B cell (primary cell): ENCODE measurements at regions not wholly inside any gene's neighbourhood (a gene's known extent, or its start where the extent isn't known, plus 50 kb on each side); places are given as distances from the start of the nearest gene placed in this dataset.

Source experiments
- ATAC-seq: fragments of 200-7000 bp; cut with Tn5 transposase; one replicate; pipeline ENCODE4 v1.10.0; 2021; ENCODE audit warnings: low read depth, mild to moderate bottlenecking, moderate number of reproducible peaks, moderate library complexity
- CTCF ChIA-PET: fragments of 350-600 bp; sonication (Branson Sonifier 250); formaldehyde crosslinking; loops from one replicate; lab custom pipeline; 2021; ENCODE audit warnings: antibody characterized with exemption, inconsistent platforms; lab: Charles Lee
- POLR2A ChIA-PET: fragments of 350-600 bp; sonication (Branson Sonifier 250); formaldehyde crosslinking; loops from one replicate; lab custom pipeline; 2021; ENCODE audit warnings: antibody characterized with exemption; lab: Charles Lee
- DNase-seq: peaks from one replicate; pipeline ENCODE4 v3.0.0; 2013
- H2AFZ ChIP-seq: 2 replicates; pipeline ENCODE4 v1.6.1; 2012; ENCODE audit warnings: mild to moderate bottlenecking, low read depth, low read length; ENCODE audit not compliant: insufficient read depth, poor library complexity, severe bottlenecking
- H3K27ac ChIP-seq, 2 donors: 1 replicate in 1 of 2; 2 replicates in 1 of 2; pipeline ENCODE4 v1.5.1; 2012 to 2013; ENCODE audit warnings: low read length in 2 of 2, mild to moderate bottlenecking in 2 of 2, moderate library complexity in 1 of 2
- H3K27me3 ChIP-seq, 4 experiments: fragments of 200-600 bp in 1 of 4; sonication (generic) in 1 of 4; replicated peaks in 1 of 4; 1 replicate in 2 of 4; 2 replicates in 2 of 4; pipeline versions ENCODE4 v1.6.1 to v1.7.0; 2013 to 2016; ENCODE audit warnings: low read length in 3 of 4, mild to moderate bottlenecking in 2 of 4, mixed read lengths in 1 of 4, moderate library complexity in 1 of 4; ENCODE audit not compliant: insufficient read depth in 4 of 4, control insufficient read depth in 3 of 4; ENCODE audit errors: control extremely low read depth in 1 of 4
- H3K36me3 ChIP-seq, 2 experiments: replicated peaks in 1 of 2; 1 replicate in 1 of 2; 2 replicates in 1 of 2; pipeline versions ENCODE4 v1.6.1 to v1.7.1; 2013; ENCODE audit warnings: low read length in 1 of 2; ENCODE audit not compliant: insufficient read depth in 2 of 2, control insufficient read depth in 1 of 2; ENCODE audit errors: control extremely low read depth in 1 of 2, extremely low read depth in 1 of 2
- H3K4me1 ChIP-seq, 2 donors: fragments of 200-600 bp in 1 of 2; sonication (generic) in 1 of 2; 1 replicate in 1 of 2; 2 replicates in 1 of 2; pipeline versions ENCODE4 v1.5.1 to v1.6.1; 2013 to 2017; ENCODE audit warnings: low read length in 2 of 2; ENCODE audit not compliant: control insufficient read depth in 2 of 2, insufficient read depth in 2 of 2
- H3K4me2 ChIP-seq: replicated peaks from 2 replicates; pipeline ENCODE3; 2012; ENCODE audit warnings: mild to moderate bottlenecking, low read depth, low read length; ENCODE audit not compliant: poor library complexity, severe bottlenecking
- H3K4me3 ChIP-seq, 5 experiments: fragments of 200-600 bp in 1 of 5; sonication (generic) in 1 of 5; 1 replicate in 3 of 5; 2 replicates in 2 of 5; pipeline versions ENCODE4 v1.5.1 to v1.7.0; 2011 to 2016; ENCODE audit warnings: low read length in 4 of 5, mild to moderate bottlenecking in 4 of 5, low read depth in 2 of 5, control low read depth in 1 of 5, moderate library complexity in 1 of 5; ENCODE audit not compliant: insufficient read depth in 1 of 5; ENCODE audit errors: control extremely low read depth in 1 of 5, extremely low read depth in 1 of 5
- H3K79me2 ChIP-seq: fragments of 200-600 bp; sonication (generic); one replicate; pipeline ENCODE4 v1.6.0; 2016; ENCODE audit warnings: low read length; ENCODE audit not compliant: control insufficient read depth, insufficient read depth
- H3K9ac ChIP-seq: fragments of 200-600 bp; sonication (generic); 2 replicates; pipeline ENCODE4 v1.6.1; 2017; ENCODE audit warnings: mild to moderate bottlenecking, low read length, moderate library complexity
- H3K9me3 ChIP-seq, 3 donors: one replicate each; pipeline versions ENCODE4 v1.6.1 to v1.7.1; 2013; ENCODE audit warnings: low read length in 2 of 3; ENCODE audit not compliant: control insufficient read depth in 2 of 3, insufficient read depth in 1 of 3; ENCODE audit errors: control extremely low read depth in 1 of 3
- H4K20me1 ChIP-seq: 2 replicates; pipeline ENCODE4 v1.6.0; 2012; ENCODE audit warnings: mild to moderate bottlenecking, low read length; ENCODE audit not compliant: insufficient read depth, control insufficient read depth, poor library complexity, severe bottlenecking
- H3K27ac Mint-ChIP-seq: one replicate; pipeline ENCODE4 v1.8.0; 2021; ENCODE audit warnings: mixed read lengths
- H3K27me3 Mint-ChIP-seq: one replicate; pipeline ENCODE4 v1.8.0; 2021; ENCODE audit warnings: mixed read lengths
- H3K4me1 Mint-ChIP-seq: one replicate; pipeline ENCODE4 v1.8.0; 2021; ENCODE audit warnings: mixed read lengths
- H3K4me3 Mint-ChIP-seq: one replicate; pipeline ENCODE4 v1.8.0; 2021; ENCODE audit warnings: mixed read lengths
- H3K9me3 Mint-ChIP-seq: one replicate; pipeline ENCODE4 v1.8.0; 2022; ENCODE audit warnings: mixed read lengths; ENCODE audit not compliant: insufficient read depth
- CTCF ChIP-seq: fragments of 200-600 bp; IDR thresholded peaks from one replicate; pipeline ENCODE4 v1.8.0; 2022; ENCODE audit warnings: antibody characterized with exemption, mild to moderate bottlenecking
- EZH2 ChIP-seq: IDR thresholded peaks from 2 replicates; pipeline ENCODE4 v1.6.1; 2012; ENCODE audit warnings: borderline replicate concordance, low read depth, mild to moderate bottlenecking, moderate library complexity, low read length; ENCODE audit not compliant: insufficient read depth, poor library complexity, severe bottlenecking
- WGBS: methylation state at CpG from one replicate; pipeline ENCODE4 v1.1.5; 2013; ENCODE audit warnings: missing lambda C conversion rate; ENCODE audit not compliant: insufficient coverage; 5-methylcytosine and 5-hydroxymethylcytosine counted together
- intact Hi-C: fragments of 100-400 bp; cut with micrococcal nuclease; formaldehyde crosslinking; loops from one replicate; pipeline ENCODE4 v1.10.0; 2022

GRCh38 chr5:13253111-13253510, 691.4 kb downstream of the DNAH5 start:
- Histone ChIP-seq H3K4me3 (no peak overlapping the region), H3K79me2 (no peaks in the 10 kb centered on the region), H3K9ac (no peak overlapping the region), H3K27me3 (no peaks in the 10 kb centered on the region), H3K4me1 (no peaks in the 10 kb centered on the region), H4K20me1 (no peaks in the 10 kb centered on the region), H3K9me3 (no peaks in the 10 kb centered on the region), H3K36me3 (no peaks in the 10 kb centered on the region), H2AFZ (no peak overlapping the region), H3K27ac (no peak overlapping the region), H3K4me2 (no peak overlapping the region)
- H3K4me3 Mint-ChIP-seq = no peak overlapping the region
- no peaks in the 10 kb centered on the region for H3K4me1 Mint-ChIP-seq
- no peaks in the 10 kb centered on the region for H3K27me3 Mint-ChIP-seq
- no peak overlapping the region for H3K27ac Mint-ChIP-seq
- ChIA-PET POLR2A (no interaction called here), CTCF (interaction anchor here (0.7 kb wide), 1 partner anchor 24 kb away, joined by 3 read pairs; no protein-coding TSS in a partner anchor)
- intact Hi-C loops = no loop called here
- peaks cover 9% of the 10 kb centered on the region for H3K9me3 Mint-ChIP-seq
- DNase-seq = no peak
- TF ChIP-seq EZH2 (no peak), CTCF (no peak)
- no peak for ATAC-seq

DNA sequence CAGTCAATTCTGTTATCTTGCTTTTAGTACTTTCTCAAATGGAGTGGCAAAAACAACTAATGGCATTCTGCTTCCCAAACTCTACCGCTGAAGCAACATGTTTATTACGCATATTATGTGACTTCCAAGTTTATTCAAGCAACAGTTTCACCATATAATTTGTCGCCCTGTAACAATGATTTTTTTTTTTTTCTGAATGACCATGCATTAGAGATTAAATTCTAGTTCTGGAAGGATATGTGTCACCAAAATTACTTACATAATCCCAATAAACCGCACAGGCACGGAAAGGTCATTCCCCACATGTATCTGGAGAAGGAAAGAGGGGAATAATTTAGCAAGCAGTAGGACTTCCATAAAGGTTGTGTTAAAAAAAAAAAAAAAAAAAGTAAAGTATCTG, 691.8 kb downstream of the DNAH5 start:
- POLR2A ChIA-PET = no interaction called here
- DNase-seq = no peak
- WGBS = 100% methylated on average over 1 of the region's 5 CpGs

More for the DNA sequence above, 691.8 kb downstream of the DNAH5 start:
- Histone ChIP-seq H3K9me3 (no peaks in the 10 kb centered on the region), H3K27ac (no peak overlapping the region), H3K4me3 (no peak overlapping the region), H3K4me2 (no peak overlapping the region), H2AFZ (no peak overlapping the region), H3K36me3 (no peaks in the 10 kb centered on the region), H3K9ac (no peak overlapping the region), H3K27me3 (no peaks in the 10 kb centered on the region), H3K4me1 (no peaks in the 10 kb centered on the region), H4K20me1 (no peaks in the 10 kb centered on the region), H3K79me2 (no peaks in the 10 kb centered on the region)
- peaks cover 9% of the 10 kb centered on the region for H3K9me3 Mint-ChIP-seq
- TF ChIP-seq EZH2 (no peak), CTCF (no peak)
- no peak overlapping the region for H3K4me3 Mint-ChIP-seq
- H3K27me3 Mint-ChIP-seq = no peaks in the 10 kb centered on the region
- no peak overlapping the region for H3K27ac Mint-ChIP-seq
- H3K4me1 Mint-ChIP-seq = no peaks in the 10 kb centered on the region
- CTCF ChIA-PET = interaction anchor here (0.7 kb wide), 1 partner anchor 25 kb away, joined by 3 read pairs; no protein-coding TSS in a partner anchor
- intact Hi-C loops = no loop called here
- no peak for ATAC-seq
